ENCODE measurements at regions not wholly inside any gene's neighbourhood (a gene's known extent, or its start where the extent isn't known, plus 50 kb on each side); places are given as distances from the start of the nearest gene placed in this dataset.

DNA sequence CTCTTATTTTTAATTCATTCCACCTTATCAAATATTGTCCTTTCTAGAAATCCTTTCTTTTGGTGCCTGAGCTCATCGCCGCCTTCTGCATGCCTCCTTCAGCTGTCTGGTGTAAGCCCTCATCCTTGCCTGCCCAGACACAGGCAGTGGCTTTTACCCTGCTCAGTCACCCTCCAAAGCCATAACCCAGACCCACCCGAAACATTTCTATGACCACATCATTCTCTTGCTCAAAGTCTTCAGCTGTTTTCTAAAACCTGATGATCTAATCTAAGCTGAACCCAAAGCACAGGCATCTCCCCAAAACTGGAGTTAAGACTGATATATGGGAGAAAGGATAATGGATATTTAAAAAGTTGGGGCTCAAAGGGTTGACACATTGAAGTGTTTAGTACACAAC, 753.7 kb upstream of the SGCG start:
- ATAC-seq (replicated peaks) = no peak
- Mint-ChIP-seq H3K36me3 (ENCODE audit: low read depth) (no peaks in the 10 kb centered on the region), H3K4me3 (no peak overlapping the region), H3K4me1 (no peaks in the 10 kb centered on the region), H3K27me3 (peaks cover 3% of the 10 kb centered on the region), H3K9me3 (peaks cover 4% of the 10 kb centered on the region), H3K27ac (no peak overlapping the region)

- Mint-ChIP-seq H3K27ac (no peak overlapping the region), H3K9me3 (peaks cover 4% of the 10 kb centered on the region), H3K4me3 (no peak overlapping the region), H3K4me1 (no peaks in the 10 kb centered on the region), H3K27me3 (peaks cover 2% of the 10 kb centered on the region), H3K36me3 (ENCODE audit: low read depth) (no peaks in the 10 kb centered on the region)
- no peak for ATAC-seq (replicated peaks)
Measured at GRCh38 chr13:22427783-22428182, 753.0 kb upstream of the SGCG start.

DNA sequence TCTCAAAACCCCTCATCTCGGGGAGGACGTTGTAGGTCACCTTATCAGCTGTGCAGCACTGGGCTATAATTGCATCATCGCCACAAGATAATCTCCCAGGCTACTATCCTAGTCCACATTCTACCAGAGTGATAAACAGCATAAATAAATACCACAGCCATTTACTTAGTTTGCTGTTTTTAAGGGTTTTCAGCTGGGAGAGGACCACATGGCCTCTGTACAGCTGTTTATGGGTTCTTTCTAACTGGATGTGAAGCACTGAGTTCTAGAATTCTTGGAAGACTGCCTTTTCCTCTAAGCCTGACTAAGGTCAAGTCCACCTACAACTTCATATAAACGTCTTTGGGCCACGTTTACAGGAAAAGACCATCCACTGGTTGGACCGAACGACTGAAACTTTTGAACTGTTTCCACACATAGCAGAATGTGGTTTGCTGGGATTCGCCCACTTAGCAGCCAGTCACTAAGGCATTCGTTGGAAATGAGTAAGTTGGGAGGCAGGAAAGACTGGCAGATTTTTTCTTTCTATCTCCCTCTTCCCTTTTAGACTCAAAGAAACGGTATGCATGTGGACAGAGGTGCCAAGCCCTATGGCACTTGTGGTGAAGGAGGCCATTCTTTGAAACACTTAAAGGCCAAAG, 752.5 kb upstream of the SGCG start:
- Mint-ChIP-seq H3K9me3 (peaks cover 4% of the 10 kb centered on the region), H3K4me3 (no peak overlapping the region)

DNA sequence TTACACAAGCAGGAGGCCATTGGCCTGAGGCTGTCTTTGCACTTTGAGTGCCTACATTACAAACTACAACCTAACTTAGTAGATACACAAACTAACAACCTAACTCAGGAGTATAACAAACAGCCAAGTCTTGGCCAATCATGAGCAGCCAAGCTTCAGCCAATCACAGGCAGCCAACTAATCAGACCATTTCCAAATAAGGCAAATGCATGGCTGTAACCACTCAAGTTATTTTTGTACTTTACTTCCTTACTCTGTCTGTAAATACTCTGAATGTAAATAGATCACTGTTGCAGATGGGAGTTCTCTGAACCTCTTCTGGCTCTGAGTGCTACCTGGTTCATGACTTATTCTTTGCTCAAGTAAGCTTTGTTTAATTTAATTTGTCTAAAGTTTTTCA, 748.1 kb upstream of the SGCG start:
- Mint-ChIP-seq H3K27ac (no peak overlapping the region), H3K4me3 (no peak overlapping the region)
- no peak for ATAC-seq (replicated peaks)

More for the DNA sequence above, 752.5 kb upstream of the SGCG start:
- no peaks in the 10 kb centered on the region for H3K27me3 Mint-ChIP-seq
- H3K36me3 Mint-ChIP-seq (ENCODE audit: low read depth) = no peaks in the 10 kb centered on the region
- no peaks in the 10 kb centered on the region for H3K4me1 Mint-ChIP-seq
- no peak overlapping the region for H3K27ac Mint-ChIP-seq
- no peak for ATAC-seq (replicated peaks)

GRCh38 chr13:22447132-22447886, 733.5 kb upstream of the SGCG start:
- H3K9me3 Mint-ChIP-seq = no peaks in the 10 kb centered on the region
- no peak overlapping the region for H3K4me3 Mint-ChIP-seq
- no peaks in the 10 kb centered on the region for H3K4me1 Mint-ChIP-seq
- ATAC-seq (replicated peaks) = no peak
- H3K27ac Mint-ChIP-seq = no peak overlapping the region
- H3K27me3 Mint-ChIP-seq = peaks cover 8% of the 10 kb centered on the region
- H3K36me3 Mint-ChIP-seq (ENCODE audit: low read depth) = no peaks in the 10 kb centered on the region

More for the DNA sequence above, 748.1 kb upstream of the SGCG start:
- Mint-ChIP-seq H3K36me3 (ENCODE audit: low read depth) (no peaks in the 10 kb centered on the region), H3K9me3 (no peaks in the 10 kb centered on the region), H3K27me3 (peaks cover 3% of the 10 kb centered on the region), H3K4me1 (no peaks in the 10 kb centered on the region)

GRCh38 chr13:22449251-22449650, 731.5 kb upstream of the SGCG start:
- Mint-ChIP-seq H3K4me1 (no peaks in the 10 kb centered on the region), H3K27ac (no peak overlapping the region), H3K36me3 (ENCODE audit: low read depth) (no peaks in the 10 kb centered on the region), H3K4me3 (no peak overlapping the region), H3K27me3 (peaks cover 8% of the 10 kb centered on the region), H3K9me3 (no peaks in the 10 kb centered on the region)
- no peak for ATAC-seq (replicated peaks)

DNA sequence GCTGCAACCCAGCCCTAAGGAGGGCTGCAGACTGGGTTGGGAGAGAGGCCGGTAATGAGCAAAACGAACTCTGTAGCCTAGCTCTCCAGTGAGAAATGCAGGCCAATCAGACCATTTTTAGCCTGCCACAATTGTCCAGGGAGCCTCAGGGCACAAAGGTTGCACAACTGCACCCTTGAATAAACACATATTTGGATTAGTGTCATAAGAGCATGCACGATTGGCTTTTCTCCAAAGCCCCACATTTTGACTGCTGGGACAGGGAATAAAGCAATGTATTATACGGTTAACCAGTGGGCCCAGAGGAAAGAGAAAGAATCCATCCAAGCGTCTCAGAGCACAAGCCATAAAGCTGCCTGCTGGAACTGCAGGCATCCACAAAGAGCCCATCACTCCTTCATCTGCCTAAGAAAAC, 729.4 kb upstream of the SGCG start:
- H3K9me3 Mint-ChIP-seq = no peaks in the 10 kb centered on the region
- H3K4me3 Mint-ChIP-seq = no peak overlapping the region
- no peaks in the 10 kb centered on the region for H3K36me3 Mint-ChIP-seq (ENCODE audit: low read depth)
- H3K27me3 Mint-ChIP-seq = peaks cover 8% of the 10 kb centered on the region
- no peaks in the 10 kb centered on the region for H3K4me1 Mint-ChIP-seq
- H3K27ac Mint-ChIP-seq = no peak overlapping the region
- ATAC-seq (replicated peaks) = no peak

GRCh38 chr13:22454586-22454985, 726.2 kb upstream of the SGCG start:
- H3K27ac Mint-ChIP-seq = no peak overlapping the region
- no peaks in the 10 kb centered on the region for H3K4me1 Mint-ChIP-seq
- no peak overlapping the region for H3K4me3 Mint-ChIP-seq
- H3K9me3 Mint-ChIP-seq = no peaks in the 10 kb centered on the region
- no peaks in the 10 kb centered on the region for H3K36me3 Mint-ChIP-seq (ENCODE audit: low read depth)
- H3K27me3 Mint-ChIP-seq = no peaks in the 10 kb centered on the region
- ATAC-seq (replicated peaks) = no peak

DNA sequence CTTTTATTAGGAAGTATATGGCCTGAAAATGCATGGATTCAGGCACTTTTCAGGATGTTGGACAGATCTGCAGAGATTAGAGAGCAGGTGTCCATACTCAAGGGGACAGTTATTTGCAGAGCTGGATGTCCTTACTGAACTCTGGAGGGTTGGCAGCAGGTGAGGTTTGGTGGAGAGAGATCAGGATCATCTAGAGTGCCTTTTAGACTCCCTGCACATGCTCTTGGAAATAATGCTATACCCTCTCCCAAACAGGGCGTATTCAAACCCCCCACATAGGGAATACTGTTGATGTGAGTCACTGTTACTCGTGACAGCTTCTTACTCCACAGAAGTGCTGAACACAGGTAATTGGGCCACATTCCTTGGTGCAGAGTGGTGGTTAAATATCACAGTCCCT, 725.7 kb upstream of the SGCG start:
- no peak overlapping the region for H3K4me3 Mint-ChIP-seq
- H3K9me3 Mint-ChIP-seq = no peaks in the 10 kb centered on the region
- H3K4me1 Mint-ChIP-seq = no peaks in the 10 kb centered on the region
- no peaks in the 10 kb centered on the region for H3K27me3 Mint-ChIP-seq
- ATAC-seq (replicated peaks) = no peak
- no peaks in the 10 kb centered on the region for H3K36me3 Mint-ChIP-seq (ENCODE audit: low read depth)
- H3K27ac Mint-ChIP-seq = no peak overlapping the region

- Mint-ChIP-seq H3K9me3 (no peaks in the 10 kb centered on the region), H3K36me3 (ENCODE audit: low read depth) (no peaks in the 10 kb centered on the region), H3K27me3 (no peaks in the 10 kb centered on the region), H3K27ac (no peak overlapping the region), H3K4me1 (no peaks in the 10 kb centered on the region), H3K4me3 (no peak overlapping the region)
- no peak for ATAC-seq (replicated peaks)
Measured at GRCh38 chr13:22461854-22462490, 718.8 kb upstream of the SGCG start.

DNA sequence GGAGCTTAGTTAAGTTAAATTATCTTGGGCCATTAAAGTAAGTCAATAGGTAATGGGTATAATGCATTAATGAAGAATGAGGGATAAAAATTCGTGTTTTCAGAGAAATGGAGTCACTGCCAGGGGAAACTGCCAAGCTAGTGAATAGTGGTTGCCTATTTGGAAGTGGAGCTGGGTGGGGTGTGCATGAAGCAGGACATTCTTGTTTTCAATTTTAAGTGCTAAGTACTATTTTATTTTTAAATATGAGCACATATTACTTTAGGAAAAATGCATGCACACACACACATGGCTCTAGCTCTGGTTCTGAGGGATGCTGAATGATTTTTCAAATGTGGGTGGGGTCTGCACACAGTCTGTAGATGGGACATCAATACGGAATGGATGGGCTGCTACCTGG, 717.7 kb upstream of the SGCG start:
- no peaks in the 10 kb centered on the region for H3K4me1 Mint-ChIP-seq
- no peak overlapping the region for H3K4me3 Mint-ChIP-seq
- no peaks in the 10 kb centered on the region for H3K36me3 Mint-ChIP-seq (ENCODE audit: low read depth)
- no peaks in the 10 kb centered on the region for H3K9me3 Mint-ChIP-seq
- no peak for ATAC-seq (replicated peaks)
- H3K27me3 Mint-ChIP-seq = no peaks in the 10 kb centered on the region
- H3K27ac Mint-ChIP-seq = no peak overlapping the region

- Mint-ChIP-seq H3K4me1 (no peaks in the 10 kb centered on the region), H3K27ac (no peak overlapping the region), H3K9me3 (no peaks in the 10 kb centered on the region), H3K4me3 (no peak overlapping the region), H3K36me3 (ENCODE audit: low read depth) (no peaks in the 10 kb centered on the region), H3K27me3 (no peaks in the 10 kb centered on the region)
- ATAC-seq (replicated peaks) = no peak
Measured at GRCh38 chr13:22468045-22468444, 712.7 kb upstream of the SGCG start.

GRCh38 chr13:22468824-22469223, 712.0 kb upstream of the SGCG start:
- H3K4me3 Mint-ChIP-seq = no peak overlapping the region
- no peak for ATAC-seq (replicated peaks)
- H3K27ac Mint-ChIP-seq = no peak overlapping the region
- H3K36me3 Mint-ChIP-seq (ENCODE audit: low read depth) = no peaks in the 10 kb centered on the region
- H3K4me1 Mint-ChIP-seq = no peaks in the 10 kb centered on the region
- H3K9me3 Mint-ChIP-seq = no peaks in the 10 kb centered on the region
- H3K27me3 Mint-ChIP-seq = no peaks in the 10 kb centered on the region

DNA sequence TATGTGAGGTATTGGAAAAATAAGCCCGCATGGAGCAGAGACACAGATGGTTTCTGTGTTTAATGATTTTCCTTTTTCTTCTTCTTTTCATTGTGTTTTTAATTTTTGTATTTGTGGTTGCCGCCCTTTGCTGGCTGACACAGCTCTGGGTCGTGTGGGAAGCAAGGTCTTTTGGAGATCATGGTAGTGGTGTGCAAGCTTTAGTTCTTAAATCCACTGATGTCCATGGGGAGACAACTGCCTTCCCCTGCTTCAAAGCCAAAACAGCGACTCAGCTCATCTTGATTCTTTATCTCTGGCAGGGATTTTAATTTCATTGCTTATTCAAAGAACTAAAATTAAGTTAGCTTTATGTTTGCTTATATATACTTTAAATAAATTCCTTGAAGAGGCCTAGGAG, 711.3 kb upstream of the SGCG start:
- no peak overlapping the region for H3K27ac Mint-ChIP-seq
- no peaks in the 10 kb centered on the region for H3K27me3 Mint-ChIP-seq
- no peaks in the 10 kb centered on the region for H3K4me1 Mint-ChIP-seq
- H3K4me3 Mint-ChIP-seq = no peak overlapping the region
- no peak for ATAC-seq (replicated peaks)
- no peaks in the 10 kb centered on the region for H3K9me3 Mint-ChIP-seq
- H3K36me3 Mint-ChIP-seq (ENCODE audit: low read depth) = no peaks in the 10 kb centered on the region

DNA sequence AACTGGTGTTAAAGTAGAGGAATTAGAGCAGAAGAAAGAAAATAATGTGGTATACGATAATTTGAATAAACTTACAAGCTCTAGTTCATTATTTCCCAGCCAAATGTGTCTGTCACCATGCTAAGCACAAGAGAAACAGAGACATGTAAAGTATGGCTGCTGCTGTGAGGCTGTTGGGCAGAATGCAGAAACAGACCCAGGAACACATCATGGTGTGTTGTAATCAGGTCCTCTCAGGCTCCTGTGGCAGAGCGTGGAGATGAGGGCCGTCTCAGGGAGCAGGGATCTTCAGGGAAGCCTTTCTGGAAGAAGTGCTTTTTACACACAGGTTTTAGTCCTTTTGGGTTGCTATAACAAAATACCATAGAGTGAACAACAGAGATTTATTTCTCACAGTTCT, 710.7 kb upstream of the SGCG start:
- Mint-ChIP-seq H3K4me3 (no peak overlapping the region), H3K9me3 (no peaks in the 10 kb centered on the region), H3K27ac (no peak overlapping the region), H3K27me3 (no peaks in the 10 kb centered on the region), H3K36me3 (ENCODE audit: low read depth) (no peaks in the 10 kb centered on the region), H3K4me1 (no peaks in the 10 kb centered on the region)
- ATAC-seq (replicated peaks) = no peak
